Large intestine (tissue), 3 donors: ENCODE measurements at regions not wholly inside any gene's neighbourhood (a gene's known extent, or its start where the extent isn't known, plus 50 kb on each side); places are given as distances from the start of the nearest gene placed in this dataset.

Source experiments
- DNase-seq, 2 donors: peaks; one replicate each; pipeline versions ENCODE4 v3.0.0 to v3.0.0-alpha.2; 2013
- H3K27ac ChIP-seq: one replicate; pipeline ENCODE4 v1.5.1; 2013; ENCODE audit warnings: low read length
- H3K27me3 ChIP-seq: 2 replicates; pipeline ENCODE4 v1.6.1; 2013; ENCODE audit warnings: low read length; ENCODE audit not compliant: control insufficient read depth, insufficient read depth
- H3K36me3 ChIP-seq: 2 replicates; pipeline ENCODE4 v1.6.1; 2013; ENCODE audit warnings: low read length; ENCODE audit not compliant: control insufficient read depth, insufficient read depth
- H3K4me1 ChIP-seq: one replicate; pipeline ENCODE4 v1.6.1; 2013; ENCODE audit warnings: low read length; ENCODE audit not compliant: control insufficient read depth, insufficient read depth
- H3K4me3 ChIP-seq: one replicate; pipeline ENCODE4 v1.5.1; 2013; ENCODE audit warnings: low read length
- H3K9me3 ChIP-seq: one replicate; pipeline ENCODE4 v1.6.1; 2013; ENCODE audit warnings: mild to moderate bottlenecking, low read depth, low read length, moderate library complexity; ENCODE audit not compliant: control insufficient read depth
- WGBS: methylation state at CpG from one replicate; pipeline ENCODE4 v1.1.5; 2013; ENCODE audit warnings: low lambda C conversion rate; ENCODE audit not compliant: insufficient coverage; 5-methylcytosine and 5-hydroxymethylcytosine counted together

- Histone ChIP-seq H3K36me3 (no peaks in the 10 kb centered on the region), H3K27me3 (peaks cover 3% of the 10 kb centered on the region), H3K4me1 (no peaks in the 10 kb centered on the region), H3K9me3 (peaks cover 16% of the 10 kb centered on the region), H3K4me3 (no peak overlapping the region), H3K27ac (no peak overlapping the region)
- 86% methylated on average over 1 of the region's 31 CpGs for whole genome bisulfite sequencing
- no peak for DNase-seq
Measured at GRCh38 chr6:168384045-168385036, 56.6 kb upstream of the SMOC2 start.

GRCh38 chr6:168385037-168385759 lies 55.8 kb upstream of the SMOC2 start:
- DNase-seq: no peak
- Histone ChIP-seq H3K4me3 (no peak overlapping the region), H3K4me1 (no peaks in the 10 kb centered on the region), H3K27ac (no peak overlapping the region), H3K27me3 (peaks cover 3% of the 10 kb centered on the region), H3K36me3 (no peaks in the 10 kb centered on the region), H3K9me3 (peaks cover 8% of the 10 kb centered on the region)
- no CpG with 5 or more reads among the region's 18 CpGs for WGBS

- Histone ChIP-seq H3K4me1 (no peaks in the 10 kb centered on the region), H3K36me3 (no peaks in the 10 kb centered on the region), H3K27me3 (peaks cover 7% of the 10 kb centered on the region), H3K4me3 (no peak overlapping the region), H3K9me3 (no peaks in the 10 kb centered on the region), H3K27ac (no peak overlapping the region)
- DNase-seq: no peak
- no CpG with 5 or more reads among the region's 9 CpGs for WGBS
Measured at GRCh38 chr6:168385858-168386735, 54.9 kb upstream of the SMOC2 start.

- no peak for DNase-seq
- no CpG with 5 or more reads among the region's 9 CpGs for WGBS
- no peaks in the 10 kb centered on the region for H3K4me1 ChIP-seq
- H3K4me3 ChIP-seq: no peak overlapping the region
- H3K27me3 ChIP-seq: peaks cover 7% of the 10 kb centered on the region
- H3K9me3 ChIP-seq: no peaks in the 10 kb centered on the region
- no peaks in the 10 kb centered on the region for H3K36me3 ChIP-seq
- no peak overlapping the region for H3K27ac ChIP-seq
Measured at GRCh38 chr6:168386973-168387372, 54.0 kb upstream of the SMOC2 start.

- no peaks in the 10 kb centered on the region for H3K4me1 ChIP-seq
- H3K27me3 ChIP-seq: peaks cover 7% of the 10 kb centered on the region
- H3K9me3 ChIP-seq: no peaks in the 10 kb centered on the region
- H3K36me3 ChIP-seq: no peaks in the 10 kb centered on the region
- no peak overlapping the region for H3K27ac ChIP-seq
- DNase-seq: no peak
- H3K4me3 ChIP-seq: no peak overlapping the region
- no CpG with 5 or more reads among the region's 10 CpGs for WGBS
Measured at GRCh38 chr6:168387426-168387825, 53.6 kb upstream of the SMOC2 start.

GRCh38 chr6:168387911-168388310 lies 53.1 kb upstream of the SMOC2 start:
- Histone ChIP-seq H3K4me3 (no peak overlapping the region), H3K36me3 (no peaks in the 10 kb centered on the region), H3K27ac (no peak overlapping the region), H3K9me3 (no peaks in the 10 kb centered on the region), H3K27me3 (peaks cover 7% of the 10 kb centered on the region), H3K4me1 (no peaks in the 10 kb centered on the region)
- no CpG with 5 or more reads among the region's 18 CpGs for WGBS
- no peak for DNase-seq

GRCh38 chr6:168388641-168389633 lies 52.0 kb upstream of the SMOC2 start:
- Histone ChIP-seq H3K4me3 (no peak overlapping the region), H3K36me3 (no peaks in the 10 kb centered on the region), H3K27me3 (peaks cover 7% of the 10 kb centered on the region), H3K4me1 (no peaks in the 10 kb centered on the region), H3K9me3 (no peaks in the 10 kb centered on the region), H3K27ac (no peak overlapping the region)
- WGBS: no CpG with 5 or more reads among the region's 32 CpGs
- DNase-seq: peak; percentile 33 to 44

- no peaks in the 10 kb centered on the region for H3K4me1 ChIP-seq
- WGBS: no CpG with 5 or more reads among the region's 17 CpGs
- H3K4me3 ChIP-seq: no peak overlapping the region
- H3K27me3 ChIP-seq: peaks cover 7% of the 10 kb centered on the region
- DNase-seq: no peak
- H3K27ac ChIP-seq: no peak overlapping the region
- no peaks in the 10 kb centered on the region for H3K36me3 ChIP-seq
- H3K9me3 ChIP-seq: no peaks in the 10 kb centered on the region
Measured at GRCh38 chr6:168390749-168391420, 50.1 kb upstream of the SMOC2 start.
